HCT116 (cell line): ENCODE measurements at regions not wholly inside any gene's neighbourhood (a gene's known extent, or its start where the extent isn't known, plus 50 kb on each side); places are given as distances from the start of the nearest gene placed in this dataset.

Experiments
- ATAC-seq: fragments of 200-7000 bp; cut with Tn5 transposase; 2 replicates; pipeline ENCODE4 v1.9.1; 2020; ENCODE audit warnings: mild to moderate bottlenecking, moderate library complexity
- BruUV-seq: library from RNA; stranded (reverse); fragments of 400-500 nt; replicated peaks from 2 replicates; lab custom pipeline; 2021; lab: Mats Ljungman, UMichigan
- CTCF ChIA-PET: fragments of 300-600 bp; sonication (Branson Sonifier 250); formaldehyde crosslinking; loops from one replicate; lab custom pipeline; 2021; ENCODE audit warnings: antibody characterized with exemption; lab: Charles Lee
- POLR2A ChIA-PET: fragments of 300-600, 350-600 bp; sonication (Branson Sonifier 250); formaldehyde crosslinking; loops from one replicate; lab custom pipeline; 2021; ENCODE audit warnings: antibody characterized with exemption; lab: Charles Lee
- RAD21 ChIA-PET, 2 experiments: fragments of 300-600 bp; sonication (Branson Sonifier 250); formaldehyde crosslinking; loops; one replicate each; lab custom pipeline; 2023; ENCODE audit warnings: low total read pairs in 2 of 2; ENCODE audit not compliant: uncharacterized antibody in 2 of 2, unreplicated experiment in 2 of 2, low non-redundant PET in 1 of 2; lab: Charles Lee
- DNase-seq: peaks from one replicate; pipeline ENCODE4 v3.0.0-alpha.2; 2010; ENCODE audit warnings: low read depth, low spot score
- H2AFZ ChIP-seq: fragments of 200-600 bp; shearing (Covaris generic), sonication (generic); 2 replicates; pipeline ENCODE4 v1.6.1; 2017; ENCODE audit warnings: low read depth, mixed run types, mixed read lengths, antibody characterized with exemption, low read length; ENCODE audit not compliant: poor library complexity, severe bottlenecking
- H3K27ac ChIP-seq: 2 replicates; pipeline ENCODE4 v1.5.1; 2012; ENCODE audit warnings: low read depth, low read length
- H3K27me3 ChIP-seq: fragments of 200-600 bp; sonication (generic); 2 replicates; pipeline ENCODE4 v1.6.1; 2016; ENCODE audit warnings: mixed run types, low read length, mixed read lengths; ENCODE audit not compliant: insufficient read depth
- H3K36me3 ChIP-seq, 2 experiments: fragments of 200-500 bp in 1 of 2; fragments of 200-600 bp in 1 of 2; sonication (Bioruptor generic) in 1 of 2; sonication (generic) in 1 of 2; 2 replicates each; pipeline versions ENCODE4 v1.5.1 to v1.6.1; 2014 to 2016; ENCODE audit warnings: low read length in 2 of 2, inconsistent platforms in 1 of 2, mixed read lengths in 1 of 2, mixed run types in 1 of 2; ENCODE audit not compliant: insufficient read depth in 2 of 2, control insufficient read depth in 1 of 2
- H3K4me1 ChIP-seq, 2 experiments: fragments of 200-600 bp in 1 of 2; sonication (generic) in 1 of 2; 2 replicates each; pipeline versions ENCODE4 v1.5.1 to v1.6.1; 2012 to 2017; ENCODE audit warnings: low read length in 2 of 2, inconsistent platforms in 1 of 2, mild to moderate bottlenecking in 1 of 2, mixed read lengths in 1 of 2, mixed run types in 1 of 2, moderate library complexity in 1 of 2; ENCODE audit not compliant: insufficient read depth in 2 of 2, control insufficient read depth in 1 of 2
- H3K4me2 ChIP-seq: fragments of 200-600 bp; sonication (generic); 2 replicates; pipeline ENCODE4 v1.6.1; 2017; ENCODE audit warnings: mixed run types, low read length, mixed read lengths
- H3K4me3 ChIP-seq, 2 experiments: fragments of 200-600 bp in 1 of 2; sonication (generic) in 1 of 2; replicated peaks in 1 of 2; 2 replicates each; pipeline ENCODE4 v1.5.1; 2011 to 2016; ENCODE audit warnings: low read length in 2 of 2, control low read depth in 1 of 2, low read depth in 1 of 2, mild to moderate bottlenecking in 1 of 2, mixed read lengths in 1 of 2, mixed run types in 1 of 2
- H3K79me2 ChIP-seq: fragments of 200-600 bp; sonication (generic); 2 replicates; pipeline ENCODE4 v1.6.1; 2017; ENCODE audit warnings: mild to moderate bottlenecking, mixed run types, low read length, moderate library complexity, mixed read lengths; ENCODE audit not compliant: insufficient read depth
- H3K9ac ChIP-seq: fragments of 200-600 bp; sonication (generic); 2 replicates; pipeline ENCODE4 v1.6.1; 2016; ENCODE audit warnings: low read length, mixed read lengths
- H3K9me2 ChIP-seq: fragments of 200-600 bp; sonication (generic), shearing (Covaris generic); 2 replicates; pipeline ENCODE4 v1.6.1; 2017; ENCODE audit warnings: mixed run types, mild to moderate bottlenecking, moderate library complexity; ENCODE audit not compliant: insufficient read depth
- H3K9me3 ChIP-seq, 2 experiments: fragments of 200-500 bp in 1 of 2; fragments of 200-600 bp in 1 of 2; sonication (Bioruptor generic) in 1 of 2; sonication (generic) in 1 of 2; 2 replicates each; pipeline ENCODE4 v1.6.1; 2014 to 2017; ENCODE audit warnings: low read length in 2 of 2, mixed read lengths in 2 of 2, inconsistent platforms in 1 of 2, low read depth in 1 of 2, mild to moderate bottlenecking in 1 of 2, mixed run types in 1 of 2, moderate library complexity in 1 of 2; ENCODE audit not compliant: control insufficient read depth in 1 of 2, insufficient read depth in 1 of 2
- H4K20me1 ChIP-seq: fragments of 200-600 bp; sonication (generic), shearing (Covaris generic); 2 replicates; pipeline ENCODE4 v1.6.1; 2017; ENCODE audit warnings: mixed run types, mild to moderate bottlenecking, moderate library complexity; ENCODE audit not compliant: insufficient read depth
- ATF3 ChIP-seq: IDR thresholded peaks from 2 replicates; pipeline ENCODE4 v1.6.1; 2012
- CTCF ChIP-seq, 3 experiments: fragments of 200-600 bp in 1 of 3; sonication (generic) in 1 of 3; IDR thresholded peaks in 2 of 3; conservative IDR thresholded peaks in 1 of 3; 2 replicates each; pipeline ENCODE4 v1.5.1; 2012 to 2017; ENCODE audit warnings: low read depth in 2 of 3, low read length in 2 of 3, antibody characterized with exemption in 1 of 3, borderline replicate concordance in 1 of 3, control low read depth in 1 of 3, mild to moderate bottlenecking in 1 of 3, mixed read lengths in 1 of 3, mixed run types in 1 of 3, moderate library complexity in 1 of 3; ENCODE audit not compliant: insufficient read depth in 1 of 3
- EZH2 ChIP-seq: fragments of 200-600 bp; sonication (generic); IDR thresholded peaks from 2 replicates; pipeline ENCODE4 v1.6.1; 2017; ENCODE audit warnings: antibody characterized with exemption, mixed run types
- EZH2phosphoT487 ChIP-seq: fragments of 200-600 bp; IDR thresholded peaks from 2 replicates; pipeline ENCODE4 v1.6.1; 2018; ENCODE audit warnings: antibody characterized with exemption, borderline replicate concordance
- JUND ChIP-seq: IDR thresholded peaks from 2 replicates; pipeline ENCODE4 v1.6.1; 2012
- POLR2A ChIP-seq: IDR thresholded peaks from 2 replicates; pipeline ENCODE4 v1.7.0; 2011; ENCODE audit warnings: borderline replicate concordance; ENCODE audit not compliant: insufficient read depth, insufficient read length; ENCODE audit errors: extremely low read depth
- POLR2AphosphoS5 ChIP-seq: IDR thresholded peaks from 2 replicates; pipeline ENCODE4 v1.6.1; 2011; ENCODE audit warnings: mild to moderate bottlenecking, low read depth, low read length, moderate library complexity
- REST ChIP-seq: IDR thresholded peaks from 2 replicates; pipeline ENCODE4 v1.6.1; 2012; ENCODE audit warnings: low read depth
- SP1 ChIP-seq: IDR thresholded peaks from 2 replicates; pipeline ENCODE4 v1.6.1; 2012; ENCODE audit warnings: low read depth
- SRF ChIP-seq: IDR thresholded peaks from 2 replicates; pipeline ENCODE4 v1.6.1; 2012; ENCODE audit warnings: low read depth
- TCF7L2 ChIP-seq: IDR thresholded peaks from 2 replicates; pipeline ENCODE4 v1.7.0; 2011; ENCODE audit warnings: borderline replicate concordance, inconsistent platforms; ENCODE audit not compliant: insufficient read depth, insufficient read length; ENCODE audit errors: extremely low read depth
- YY1 ChIP-seq: IDR thresholded peaks from 2 replicates; pipeline ENCODE4 v1.6.1; 2011; ENCODE audit warnings: low read length, low read depth, moderate library complexity, mild to moderate bottlenecking; ENCODE audit not compliant: insufficient replicate concordance; ENCODE audit errors: extremely low read depth
- ZBTB33 ChIP-seq: IDR thresholded peaks from 2 replicates; pipeline ENCODE4 v1.6.1; 2011; ENCODE audit warnings: mild to moderate bottlenecking, low read length, moderate library complexity; ENCODE audit not compliant: insufficient replicate concordance; ENCODE audit errors: extremely low read depth
- ZFX ChIP-seq: fragments of 450-650 bp; IDR thresholded peaks from 2 replicates; pipeline ENCODE4 v1.6.1; 2017
- intact Hi-C: fragments of 100-400 bp; cut with micrococcal nuclease; formaldehyde crosslinking; loops from 2 replicates; pipeline ENCODE4 v1.10.0; 2022

- intact Hi-C loops = no loop called here
- no peaks in the 10 kb centered on the region for H4K20me1 ChIP-seq
- H3K4me3 ChIP-seq = no peak overlapping the region
- TF ChIP-seq YY1 = no peak
- no peak for TF ChIP-seq TCF7L2
- no peak for TF ChIP-seq SRF
- TF ChIP-seq POLR2A = no peak
- TF ChIP-seq JUND = no peak
- no peak for TF ChIP-seq ZFX
- TF ChIP-seq EZH2phosphoT487 = no peak
- no peak for TF ChIP-seq SP1
- TF ChIP-seq POLR2AphosphoS5 = no peak
- TF ChIP-seq REST = no peak
- TF ChIP-seq EZH2 = no peak
- no peak for TF ChIP-seq ZBTB33
- TF ChIP-seq ATF3 = no peak
- TF ChIP-seq CTCF (IDR thresholded peaks at IDR 0.05 in 2 of 3, conservative IDR thresholded peaks at IDR 0.05 in 1 of 3; ENCODE audit: borderline replicate concordance in 1 of 3, insufficient read depth in 1 of 3, low read depth in 2 of 3, low read length in 2 of 3) = no peak
- H2AFZ ChIP-seq = no peak overlapping the region
- ChIA-PET RAD21 (no interaction called here), POLR2A (no interaction called here), CTCF (no interaction called here)
- no peaks in the 10 kb centered on the region for H3K9me2 ChIP-seq
- H3K4me1 ChIP-seq = no peaks in the 10 kb centered on the region
- H3K27me3 ChIP-seq = no peaks in the 10 kb centered on the region
- no peak overlapping the region for H3K9ac ChIP-seq
- H3K4me2 ChIP-seq = no peak overlapping the region
- H3K27ac ChIP-seq = no peak overlapping the region
- H3K36me3 ChIP-seq = no peaks in the 10 kb centered on the region; a peak in 1 of 4 replicates
- H3K79me2 ChIP-seq = no peaks in the 10 kb centered on the region
- DNase-seq = no peak
- H3K9me3 ChIP-seq = peaks cover 0 to 7% of the 10 kb centered on the region in 2 experiments; a peak in 1 of 4 replicates
- no TSS peak for BruUV-seq
- no peak for ATAC-seq
Measured at GRCh38 chr11:92642177-92642931, 327.1 kb upstream of the MTNR1B start.
